ENCODE measurements at regions not wholly inside any gene's neighbourhood (a gene's known extent, or its start where the extent isn't known, plus 50 kb on each side); places are given as distances from the start of the nearest gene placed in this dataset.

DNA sequence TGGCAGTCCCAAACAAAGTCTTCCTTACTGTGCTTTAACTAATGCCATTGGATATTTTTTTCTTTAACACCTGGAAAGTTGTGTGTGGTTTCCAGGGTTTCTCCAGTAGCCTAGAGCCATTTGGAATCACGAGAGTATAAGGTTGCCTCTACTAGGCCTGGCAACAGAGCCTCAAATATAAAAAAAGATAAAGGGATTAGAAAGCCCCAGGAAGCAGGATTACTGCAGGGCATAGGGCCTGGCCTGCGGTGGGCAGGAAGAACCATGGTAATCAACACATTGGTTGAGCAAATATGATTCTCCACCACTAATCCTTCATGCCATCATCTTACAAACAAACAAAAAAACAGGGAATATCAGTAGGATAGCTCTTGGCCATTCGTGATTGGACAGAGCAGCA lies 177.8 kb upstream of the GGTLC1 start:
- TF ChIP-seq, protein P1, sequence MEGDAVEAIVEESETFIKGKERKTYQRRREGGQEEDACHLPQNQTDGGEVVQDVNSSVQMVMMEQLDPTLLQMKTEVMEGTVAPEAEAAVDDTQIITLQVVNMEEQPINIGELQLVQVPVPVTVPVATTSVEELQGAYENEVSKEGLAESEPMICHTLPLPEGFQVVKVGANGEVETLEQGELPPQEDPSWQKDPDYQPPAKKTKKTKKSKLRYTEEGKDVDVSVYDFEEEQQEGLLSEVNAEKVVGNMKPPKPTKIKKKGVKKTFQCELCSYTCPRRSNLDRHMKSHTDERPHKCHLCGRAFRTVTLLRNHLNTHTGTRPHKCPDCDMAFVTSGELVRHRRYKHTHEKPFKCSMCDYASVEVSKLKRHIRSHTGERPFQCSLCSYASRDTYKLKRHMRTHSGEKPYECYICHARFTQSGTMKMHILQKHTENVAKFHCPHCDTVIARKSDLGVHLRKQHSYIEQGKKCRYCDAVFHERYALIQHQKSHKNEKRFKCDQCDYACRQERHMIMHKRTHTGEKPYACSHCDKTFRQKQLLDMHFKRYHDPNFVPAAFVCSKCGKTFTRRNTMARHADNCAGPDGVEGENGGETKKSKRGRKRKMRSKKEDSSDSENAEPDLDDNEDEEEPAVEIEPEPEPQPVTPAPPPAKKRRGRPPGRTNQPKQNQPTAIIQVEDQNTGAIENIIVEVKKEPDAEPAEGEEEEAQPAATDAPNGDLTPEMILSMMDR (conservative IDR thresholded peaks at IDR 0.05): no peak
- H3K27ac ChIP-seq (ENCODE audit: low read depth, low read length): no peak overlapping the region
- H3K9me3 ChIP-seq (ENCODE audit: control insufficient read depth, low read length): no peaks in the 10 kb centered on the region
- 65 to 92% methylated on average over 2 to 3 of the region's 3 CpGs for WGBS, 2 experiments (ENCODE audit: insufficient coverage in 1 of 2, insufficient read length in 1 of 2)
- Mint-ChIP-seq H3K4me3 (no peak overlapping the region), H3K36me3 (ENCODE audit: low read depth) (no peaks in the 10 kb centered on the region), H3K9me3 (peaks cover 2% of the 10 kb centered on the region), H3K4me1 (peaks cover 30% of the 10 kb centered on the region), H3K27me3 (ENCODE audit: insufficient read depth) (peaks cover 6% of the 10 kb centered on the region), H3K27ac (peak overlapping the region; percentile 56)
- H3K36me3 ChIP-seq (ENCODE audit: control insufficient read depth, insufficient read depth, low read length): no peaks in the 10 kb centered on the region
- H3K9ac ChIP-seq (ENCODE audit: extremely low read depth, low read length, poor library complexity, severe bottlenecking): no peak overlapping the region
- no peak for DNase-seq
- no peak overlapping the region for H3K4me3 ChIP-seq (ENCODE audit: low read length)
- H3K27me3 ChIP-seq (ENCODE audit: control insufficient read depth, insufficient read depth, low read length, poor library complexity, severe bottlenecking): no peaks in the 10 kb centered on the region
- H3K4me1 ChIP-seq (ENCODE audit: control insufficient read depth, insufficient read depth, low read length): peaks cover 11% of the 10 kb centered on the region

DNA sequence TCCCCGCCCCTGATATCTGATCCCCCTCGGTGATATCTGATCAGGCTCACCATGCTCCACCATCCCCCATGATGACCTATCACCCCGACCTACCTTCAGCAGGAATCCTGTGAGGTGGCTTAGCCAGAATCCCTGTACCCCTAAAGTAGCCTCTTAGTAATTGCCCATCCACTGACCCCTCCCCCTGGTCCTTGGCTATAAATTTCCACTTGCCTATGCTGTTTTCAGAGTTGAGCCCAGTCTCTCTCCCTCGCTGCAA lies 177.5 kb upstream of the GGTLC1 start:
- H3K36me3 ChIP-seq (ENCODE audit: control insufficient read depth, insufficient read depth, low read length): no peaks in the 10 kb centered on the region
- Mint-ChIP-seq H3K27me3 (ENCODE audit: insufficient read depth) (peaks cover 6% of the 10 kb centered on the region), H3K4me1 (peaks cover 30% of the 10 kb centered on the region), H3K4me3 (no peak overlapping the region), H3K36me3 (ENCODE audit: low read depth) (no peaks in the 10 kb centered on the region), H3K27ac (peak overlapping the region; percentile 56), H3K9me3 (no peaks in the 10 kb centered on the region)
- H3K27ac ChIP-seq (ENCODE audit: low read depth, low read length): no peak overlapping the region
- H3K4me3 ChIP-seq (ENCODE audit: low read length): no peak overlapping the region
- no peaks in the 10 kb centered on the region for H3K9me3 ChIP-seq (ENCODE audit: control insufficient read depth, low read length)
- H3K27me3 ChIP-seq (ENCODE audit: control insufficient read depth, insufficient read depth, low read length, poor library complexity, severe bottlenecking): no peaks in the 10 kb centered on the region
- WGBS, 2 experiments (ENCODE audit: insufficient coverage in 1 of 2, insufficient read length in 1 of 2): 44 to 61% methylated on average over 3 to 4 of the region's 4 CpGs
- H3K4me1 ChIP-seq (ENCODE audit: control insufficient read depth, insufficient read depth, low read length): peaks cover 11% of the 10 kb centered on the region
- no peak for DNase-seq
- no peak overlapping the region for H3K9ac ChIP-seq (ENCODE audit: extremely low read depth, low read length, poor library complexity, severe bottlenecking)
- TF ChIP-seq, protein P1 (conservative IDR thresholded peaks at IDR 0.05): no peak

DNA sequence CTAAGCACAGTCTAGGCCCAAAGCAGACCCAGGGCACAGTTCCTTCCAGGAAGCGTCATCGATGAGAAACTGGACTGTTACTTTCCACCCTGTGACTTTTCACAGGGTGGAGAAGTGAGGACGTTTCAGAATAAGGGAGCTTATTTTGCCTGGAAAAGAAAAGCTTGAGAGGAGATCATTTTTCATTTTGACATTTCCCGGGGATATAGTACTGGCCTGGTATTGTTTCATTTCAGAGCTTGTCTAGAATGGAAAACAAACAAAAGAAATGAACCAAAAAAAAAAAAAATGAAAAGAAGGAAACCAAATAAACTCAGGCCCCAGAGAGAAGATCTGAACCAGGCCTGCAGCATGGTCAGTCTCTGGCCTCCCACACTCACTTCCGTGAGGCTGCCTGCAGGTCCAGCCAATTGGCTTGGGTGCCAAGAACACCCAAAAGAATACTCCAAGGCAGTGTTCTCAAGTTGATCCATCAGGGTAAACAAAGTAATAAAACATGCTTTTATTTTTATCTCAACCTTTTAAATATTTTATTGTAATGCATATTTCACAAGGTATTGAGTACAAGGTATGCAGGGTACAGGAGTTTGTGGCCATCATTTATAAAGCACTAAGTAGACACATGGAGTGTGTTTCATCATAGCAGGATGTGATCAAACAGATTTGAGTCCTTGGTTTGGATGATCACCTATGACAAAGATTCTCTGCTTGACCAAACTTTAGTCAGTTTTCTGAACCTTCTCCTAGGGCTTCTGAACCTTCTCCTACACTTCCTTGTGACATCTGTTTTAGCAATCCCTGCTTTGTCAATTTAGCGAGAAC lies 176.9 kb upstream of the GGTLC1 start:
- no peak overlapping the region for H3K4me3 ChIP-seq (ENCODE audit: low read length)
- TF ChIP-seq, protein P1 (conservative IDR thresholded peaks at IDR 0.05): no peak
- Mint-ChIP-seq H3K4me1 (peaks cover 30% of the 10 kb centered on the region), H3K36me3 (ENCODE audit: low read depth) (no peaks in the 10 kb centered on the region), H3K9me3 (no peaks in the 10 kb centered on the region), H3K27me3 (ENCODE audit: insufficient read depth) (peaks cover 6% of the 10 kb centered on the region), H3K27ac (peak overlapping the region; percentile 56), H3K4me3 (no peak overlapping the region)
- peaks cover 11% of the 10 kb centered on the region for H3K4me1 ChIP-seq (ENCODE audit: control insufficient read depth, insufficient read depth, low read length)
- no peaks in the 10 kb centered on the region for H3K27me3 ChIP-seq (ENCODE audit: control insufficient read depth, insufficient read depth, low read length, poor library complexity, severe bottlenecking)
- peak overlapping the region; percentile 52 for H3K27ac ChIP-seq (ENCODE audit: low read depth, low read length)
- H3K9ac ChIP-seq (ENCODE audit: extremely low read depth, low read length, poor library complexity, severe bottlenecking): no peak overlapping the region
- H3K9me3 ChIP-seq (ENCODE audit: control insufficient read depth, low read length): no peaks in the 10 kb centered on the region
- WGBS, 2 experiments (ENCODE audit: insufficient coverage in 1 of 2, insufficient read length in 1 of 2): 70 to 91% methylated on average over 5 to 6 of the region's 6 CpGs
- H3K36me3 ChIP-seq (ENCODE audit: control insufficient read depth, insufficient read depth, low read length): no peaks in the 10 kb centered on the region
- DNase-seq: no peak
